ENCODE measurements at regions not wholly inside any gene's neighbourhood (a gene's known extent, or its start where the extent isn't known, plus 50 kb on each side); places are given as distances from the start of the nearest gene placed in this dataset.

DNA sequence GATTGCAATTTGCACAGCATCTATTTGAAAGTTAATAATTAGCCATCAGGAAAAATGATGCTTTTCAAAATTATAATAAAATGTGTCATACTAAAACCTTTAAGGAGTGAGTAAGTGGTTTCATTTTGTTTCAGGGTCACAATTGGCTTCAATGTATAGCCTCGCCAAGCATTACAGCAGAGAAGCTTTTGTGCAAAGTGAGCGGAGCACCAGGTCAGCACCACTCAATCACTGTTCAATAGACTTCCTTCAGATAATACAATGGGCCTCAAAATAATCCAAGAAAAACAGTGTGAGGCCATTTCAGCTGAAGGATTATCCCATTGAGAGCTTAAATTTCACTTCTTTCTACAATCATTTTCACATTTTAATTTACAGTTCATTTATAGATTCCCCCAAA is 409.2 kb upstream of the SLIT2 start:
- TF ChIP-seq, protein P1, sequence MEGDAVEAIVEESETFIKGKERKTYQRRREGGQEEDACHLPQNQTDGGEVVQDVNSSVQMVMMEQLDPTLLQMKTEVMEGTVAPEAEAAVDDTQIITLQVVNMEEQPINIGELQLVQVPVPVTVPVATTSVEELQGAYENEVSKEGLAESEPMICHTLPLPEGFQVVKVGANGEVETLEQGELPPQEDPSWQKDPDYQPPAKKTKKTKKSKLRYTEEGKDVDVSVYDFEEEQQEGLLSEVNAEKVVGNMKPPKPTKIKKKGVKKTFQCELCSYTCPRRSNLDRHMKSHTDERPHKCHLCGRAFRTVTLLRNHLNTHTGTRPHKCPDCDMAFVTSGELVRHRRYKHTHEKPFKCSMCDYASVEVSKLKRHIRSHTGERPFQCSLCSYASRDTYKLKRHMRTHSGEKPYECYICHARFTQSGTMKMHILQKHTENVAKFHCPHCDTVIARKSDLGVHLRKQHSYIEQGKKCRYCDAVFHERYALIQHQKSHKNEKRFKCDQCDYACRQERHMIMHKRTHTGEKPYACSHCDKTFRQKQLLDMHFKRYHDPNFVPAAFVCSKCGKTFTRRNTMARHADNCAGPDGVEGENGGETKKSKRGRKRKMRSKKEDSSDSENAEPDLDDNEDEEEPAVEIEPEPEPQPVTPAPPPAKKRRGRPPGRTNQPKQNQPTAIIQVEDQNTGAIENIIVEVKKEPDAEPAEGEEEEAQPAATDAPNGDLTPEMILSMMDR (IDR thresholded peaks at IDR 0.05), result no peak
- TF ChIP-seq POLR2A (IDR thresholded peaks at IDR 0.05) (no peak), POLR2AphosphoS5 (IDR thresholded peaks at IDR 0.05) (no peak)
